Activated CD4-positive, alpha-beta T cell treated with anti-CD3 and anti-CD28 coated beads, Interleukin-10, Interleukin-2, amounts not matched to agents 100 ng/mL and 50 ng/mL, durations not matched to agents 16 hours and 8 hours (primary cell): ENCODE measurements at regions not wholly inside any gene's neighbourhood (a gene's known extent, or its start where the extent isn't known, plus 50 kb on each side); places are given as distances from the start of the nearest gene placed in this dataset.

ENCODE experiments used
- DNase-seq: peaks from one replicate; pipeline ENCODE4 v3.0.0-alpha.2; 2020

DNA sequence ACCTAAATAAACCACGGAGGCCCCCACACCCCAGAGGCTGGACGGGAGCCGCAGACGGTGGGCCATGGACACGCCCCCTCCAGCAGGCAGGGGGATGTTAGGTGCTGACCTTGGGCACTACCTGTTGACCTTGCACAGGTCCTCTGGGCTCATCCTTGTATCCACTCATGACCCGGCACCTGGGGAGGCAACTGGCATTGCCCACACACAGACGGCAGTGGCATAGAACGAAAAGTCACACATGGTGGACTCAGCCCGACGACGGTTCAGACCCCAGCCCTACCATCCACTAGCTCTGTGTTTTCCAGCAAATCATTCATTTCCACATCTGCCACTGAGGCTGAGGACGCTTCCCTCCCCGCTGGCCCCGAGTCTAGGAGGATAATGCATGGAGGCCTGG lies 247.7 kb upstream of the PPP2R2D start:
- no peak for DNase-seq

DNA sequence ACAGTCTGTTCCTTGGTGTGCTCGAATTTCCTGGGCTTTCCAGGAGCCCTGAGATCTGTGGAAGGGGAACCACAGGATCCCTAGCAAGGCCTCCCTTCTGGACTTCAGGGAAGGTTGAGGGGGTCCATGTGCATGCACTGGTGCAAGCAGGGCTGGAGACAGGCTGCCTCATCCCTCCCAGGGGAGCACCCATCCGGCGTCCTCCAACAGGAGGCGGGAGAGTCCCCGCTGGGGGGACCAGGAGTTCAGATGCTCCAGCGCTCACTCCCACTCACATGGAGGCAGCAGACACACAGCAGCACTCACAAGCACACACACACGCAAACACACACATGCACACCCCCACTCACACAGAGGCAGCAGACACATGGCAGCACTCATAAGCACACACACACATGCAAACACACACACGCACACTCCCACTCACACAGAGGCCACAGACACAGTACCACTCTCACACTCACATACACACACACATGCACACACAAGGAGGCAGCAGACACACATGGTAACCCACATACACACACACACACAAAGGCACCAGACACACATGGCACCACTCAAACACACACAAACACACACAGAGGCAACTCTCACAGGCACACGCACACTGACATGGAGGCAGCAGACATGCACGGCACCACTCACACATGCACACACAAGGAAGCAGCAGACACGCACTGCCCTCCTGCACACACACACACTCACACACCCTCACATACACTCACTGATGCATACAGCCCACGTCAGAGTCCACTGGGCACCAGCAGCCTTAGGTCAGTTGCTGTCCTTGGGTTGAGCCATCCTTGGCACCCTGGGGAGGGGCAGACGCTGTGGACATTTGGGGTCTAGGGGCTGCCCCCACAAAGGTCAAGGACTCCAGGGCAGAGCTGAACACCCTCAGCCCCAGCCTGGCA lies 247.0 kb upstream of the PPP2R2D start:
- no peak for DNase-seq

- DNase-seq, result no peak
These were observed 246.2 kb upstream of the PPP2R2D start for GRCh38 chr10:131654471-131655087.

GRCh38 chr10:131655101-131655849 lies 245.5 kb upstream of the PPP2R2D start:
- DNase-seq, result no peak

GRCh38 chr10:131656009-131656408 lies 244.8 kb upstream of the PPP2R2D start:
- DNase-seq, result no peak

DNA sequence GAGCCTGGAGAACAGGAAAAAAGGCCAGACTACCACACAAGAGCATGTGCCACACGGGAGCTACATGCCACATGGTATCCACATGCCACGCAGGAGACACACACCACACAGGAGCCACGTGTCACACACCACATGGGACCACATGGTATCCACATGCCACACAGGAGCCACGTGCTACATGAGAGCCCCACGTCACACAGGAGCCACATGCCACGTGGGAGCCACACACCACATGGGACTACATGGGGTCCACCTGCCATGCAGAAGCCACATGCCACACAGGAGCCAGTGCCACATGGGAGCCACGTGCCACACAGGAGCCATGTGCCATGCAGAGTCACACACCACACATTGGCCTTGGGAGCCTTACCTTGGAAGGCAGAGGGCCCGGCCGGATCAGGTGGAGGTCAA lies 244.4 kb upstream of the PPP2R2D start:
- DNase-seq, result no peak

GRCh38 chr10:131657318-131657984 lies 243.4 kb upstream of the PPP2R2D start:
- no peak for DNase-seq

GRCh38 chr10:131657985-131658330 lies 242.8 kb upstream of the PPP2R2D start:
- no peak for DNase-seq

- no peak for DNase-seq
These were observed 242.2 kb upstream of the PPP2R2D start for GRCh38 chr10:131658476-131659110.

DNA sequence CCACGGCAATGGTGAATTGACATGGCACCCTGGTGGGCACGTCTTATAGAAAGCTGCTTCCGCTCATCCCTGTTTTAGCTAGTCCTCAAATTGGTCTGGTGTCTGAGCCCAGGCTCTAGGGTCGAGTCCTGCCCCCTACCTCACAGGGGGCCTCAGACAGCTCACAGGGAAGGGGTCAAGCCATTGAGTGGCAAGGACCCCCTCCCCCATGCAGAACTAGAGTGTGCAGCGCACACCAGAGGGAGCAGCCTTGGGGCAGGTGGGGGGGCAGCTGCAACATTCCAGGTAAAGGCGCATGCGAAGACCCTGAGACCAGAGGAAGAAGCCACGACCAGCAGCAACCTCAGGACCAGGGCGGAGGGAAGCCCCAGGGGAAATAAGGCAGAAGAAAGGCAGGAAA lies 240.4 kb upstream of the PPP2R2D start:
- DNase-seq, result no peak

GRCh38 chr10:131662851-131663250 lies 238.0 kb upstream of the PPP2R2D start:
- DNase-seq, result no peak

GRCh38 chr10:131663351-131663750 lies 237.5 kb upstream of the PPP2R2D start:
- no peak for DNase-seq

DNA sequence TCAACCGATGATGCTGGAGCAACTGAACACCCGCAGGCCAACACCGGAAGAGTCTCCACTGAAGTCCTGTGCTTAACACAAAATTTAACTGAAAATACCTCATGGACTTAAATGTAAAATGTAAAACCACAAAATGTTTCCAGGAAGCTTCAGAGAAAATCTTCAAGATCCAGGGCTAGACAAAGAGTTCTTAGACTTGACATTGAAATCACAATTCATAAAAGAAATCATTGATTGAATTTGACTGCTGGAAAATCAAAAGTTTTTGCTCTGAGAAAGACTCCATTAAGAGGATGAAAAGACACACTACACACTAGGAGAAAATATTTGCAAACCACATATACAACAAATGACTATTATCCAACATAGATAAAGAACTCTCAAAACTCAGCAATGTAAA lies 234.7 kb upstream of the PPP2R2D start:
- DNase-seq, result no peak

GRCh38 chr10:131667047-131667446 lies 233.8 kb upstream of the PPP2R2D start:
- no peak for DNase-seq

DNA sequence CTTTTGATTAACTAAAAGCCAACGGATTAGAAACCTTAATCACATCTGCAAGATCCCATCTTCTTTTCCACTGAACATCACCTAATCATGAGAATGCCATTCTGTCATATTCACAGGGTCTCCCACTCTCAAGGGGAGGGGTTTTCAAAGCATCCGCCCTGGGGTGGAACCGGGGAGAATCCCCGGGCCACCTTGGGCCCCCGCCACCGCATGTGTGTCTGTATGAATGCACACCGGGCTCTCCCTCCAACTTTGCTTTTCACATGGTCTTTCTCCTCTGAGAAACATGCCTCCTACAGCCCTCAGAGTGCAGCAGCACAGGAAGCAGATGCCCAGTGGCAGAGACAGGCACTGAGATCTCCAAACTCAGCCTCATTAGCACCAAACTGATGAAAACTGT lies 233.2 kb upstream of the PPP2R2D start:
- DNase-seq, result no peak

GRCh38 chr10:131668903-131669302 lies 231.9 kb upstream of the PPP2R2D start:
- no peak for DNase-seq

DNA sequence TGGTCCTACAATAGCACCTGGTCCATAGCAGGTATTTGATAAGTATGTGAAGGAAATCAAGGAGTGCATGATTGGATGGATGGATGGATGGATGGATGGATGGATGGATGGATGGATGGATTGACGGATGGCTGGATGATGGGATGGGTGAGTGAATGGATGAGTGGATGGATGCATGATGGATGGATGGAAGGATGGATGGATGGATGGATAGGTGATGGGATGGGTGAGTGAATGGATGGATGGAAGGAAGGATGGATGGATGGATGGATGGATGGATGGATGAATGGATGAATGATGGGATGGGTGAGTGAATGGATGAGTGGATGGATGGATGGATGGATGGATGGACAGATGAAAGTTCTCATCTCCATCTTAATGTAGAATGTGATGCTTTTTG lies 231.0 kb upstream of the PPP2R2D start:
- DNase-seq, result no peak

DNA sequence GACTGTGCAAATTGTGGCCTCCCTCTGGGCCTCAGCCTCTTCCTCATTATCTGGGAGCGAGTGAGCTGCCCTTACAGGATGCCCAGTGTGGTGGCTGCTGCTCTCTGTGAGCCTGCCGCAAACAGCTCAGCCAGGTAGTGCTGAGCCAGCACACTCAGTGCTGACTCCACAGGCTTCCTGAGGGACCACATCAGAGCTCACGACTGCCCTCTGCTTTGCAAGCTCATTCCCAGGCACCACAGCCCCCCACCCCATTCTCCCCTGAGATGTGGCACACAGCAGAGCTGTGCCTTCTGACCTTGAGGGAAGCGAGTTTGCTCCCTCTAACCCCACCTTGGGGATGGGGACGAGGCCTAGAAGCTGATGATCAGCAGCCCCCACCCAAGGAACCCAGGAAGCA lies 230.5 kb upstream of the PPP2R2D start:
- DNase-seq, result no peak

- no peak for DNase-seq
These were observed 227.4 kb upstream of the PPP2R2D start for GRCh38 chr10:131673396-131673795.

GRCh38 chr10:131674130-131674529 lies 226.7 kb upstream of the PPP2R2D start:
- no peak for DNase-seq

GRCh38 chr10:131675104-131675503 lies 225.7 kb upstream of the PPP2R2D start:
- DNase-seq, result no peak

- DNase-seq, result no peak
These were observed 224.6 kb upstream of the PPP2R2D start for GRCh38 chr10:131676046-131676799.
